NCI-H510A treated with DMSO at 0.1 percent for 48 hours (cell line): ENCODE measurements at regions not wholly inside any gene's neighbourhood (a gene's known extent, or its start where the extent isn't known, plus 50 kb on each side); places are given as distances from the start of the nearest gene placed in this dataset.

Source experiments
- DNase-seq: peaks from one replicate; lab custom pipeline; 2025; lab: John Stamatoyannopoulos, UW

GRCh38 chr20:25135031-25135430, 53.1 kb upstream of the VSX1 start:
- DNase-seq = peak; percentile 96

- DNase-seq = no peak
These were observed 54.1 kb upstream of the VSX1 start for GRCh38 chr20:25136056-25136455.

- no peak for DNase-seq
These were observed 55.0 kb upstream of the VSX1 start for GRCh38 chr20:25136643-25137559.

GRCh38 chr20:25139029-25139705, 56.3 kb upstream of the ENTPD6 start:
- no peak for DNase-seq

GRCh38 chr20:25140968-25141367, 54.5 kb upstream of the ENTPD6 start:
- DNase-seq = no peak

GRCh38 chr20:25142435-25142834, 53.1 kb upstream of the ENTPD6 start:
- DNase-seq = no peak

DNA sequence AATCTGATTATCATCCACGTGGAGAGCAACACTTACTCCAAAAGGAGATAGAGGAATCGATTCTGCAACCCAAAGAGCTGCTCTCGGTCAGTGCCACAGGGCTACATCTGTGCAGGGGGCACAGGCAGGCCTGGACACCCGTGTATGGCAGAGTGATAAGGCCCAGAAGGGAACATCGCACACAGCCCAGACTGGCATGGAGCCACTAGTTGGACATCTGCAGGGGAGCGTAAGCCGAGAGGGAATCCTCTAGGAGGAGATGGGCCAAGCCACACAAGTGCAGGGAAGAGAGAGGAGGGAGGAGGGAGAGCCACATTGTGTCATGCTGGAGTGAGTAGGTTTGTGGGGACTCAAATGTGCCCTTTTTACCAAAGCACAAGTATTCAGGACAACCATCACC, 50.4 kb upstream of the ENTPD6 start:
- no peak for DNase-seq
